NCI-H2227 (cell line): ENCODE measurements at regions not wholly inside any gene's neighbourhood (a gene's known extent, or its start where the extent isn't known, plus 50 kb on each side); places are given as distances from the start of the nearest gene placed in this dataset.

ENCODE experiments used
- DNase-seq: peaks from one replicate; lab custom pipeline; 2025; ENCODE audit not compliant: unreplicated experiment; lab: John Stamatoyannopoulos, UW

DNA sequence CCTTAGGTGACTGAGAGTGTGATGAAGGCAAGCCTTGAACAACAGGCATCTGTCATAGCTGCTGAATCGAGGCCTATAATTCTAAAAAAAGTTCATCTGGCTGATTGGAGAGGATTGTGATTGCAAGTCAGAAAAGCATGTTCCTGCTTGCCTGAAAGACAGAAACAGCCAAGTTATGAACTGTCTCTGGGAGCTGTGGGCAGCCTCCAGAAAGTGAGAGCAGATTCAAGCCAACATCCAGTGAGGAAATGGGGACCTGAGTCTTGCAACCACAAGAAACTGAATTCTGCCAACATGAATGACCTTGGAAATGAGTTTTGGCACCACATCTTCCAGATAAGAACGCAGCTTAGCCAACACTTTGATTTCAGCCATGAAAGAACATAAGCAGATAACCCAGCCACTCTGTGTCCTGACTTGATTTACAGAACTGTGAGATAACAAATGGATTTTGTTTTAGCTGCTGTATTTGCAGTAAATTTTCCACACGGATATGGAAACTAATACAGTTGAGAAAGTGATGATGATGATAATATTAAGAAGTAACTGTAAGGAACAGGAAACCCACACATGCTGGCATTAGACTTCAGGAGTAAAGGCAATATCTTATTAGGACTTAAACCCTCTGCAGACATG, 240.3 kb upstream of the NDST3 start:
- no peak for DNase-seq

DNA sequence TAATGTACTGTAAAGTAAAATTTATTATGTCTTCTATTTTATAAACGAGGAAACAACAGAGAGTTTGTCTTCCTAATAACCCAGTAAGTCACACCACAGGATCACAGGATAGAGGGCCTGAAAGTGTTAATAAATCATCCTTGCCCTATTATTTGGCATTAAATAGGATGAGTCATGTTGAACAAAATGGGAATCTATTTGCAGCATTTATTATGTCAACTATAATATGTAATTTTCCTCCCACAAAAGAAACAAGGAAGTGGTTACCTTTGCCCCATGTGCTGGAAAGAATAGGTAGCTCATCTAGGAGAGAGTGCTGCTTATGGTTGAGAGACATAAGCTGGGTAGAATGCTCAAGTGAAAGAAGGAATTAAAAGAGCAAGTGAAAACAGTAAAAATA, 237.6 kb upstream of the NDST3 start:
- peak; percentile 85 for DNase-seq

DNA sequence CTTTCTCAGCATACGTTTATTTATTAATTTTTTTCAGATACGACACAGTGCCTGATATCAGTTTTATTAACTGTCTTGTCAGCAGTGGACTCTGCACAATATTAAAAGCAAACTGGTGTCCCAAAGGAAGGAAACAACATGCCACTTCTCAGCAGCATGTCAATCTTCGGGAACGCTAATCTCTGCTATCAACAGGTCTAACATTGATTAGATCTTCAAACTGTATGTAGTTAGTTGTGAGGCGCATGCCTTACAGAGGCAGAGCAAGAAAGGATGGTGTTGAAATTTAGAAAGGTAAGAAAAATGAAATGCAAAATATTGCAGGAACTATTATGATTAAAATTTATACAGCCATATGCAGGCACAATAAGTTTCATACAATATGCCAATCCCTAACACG, 233.7 kb upstream of the NDST3 start:
- no peak for DNase-seq

DNA sequence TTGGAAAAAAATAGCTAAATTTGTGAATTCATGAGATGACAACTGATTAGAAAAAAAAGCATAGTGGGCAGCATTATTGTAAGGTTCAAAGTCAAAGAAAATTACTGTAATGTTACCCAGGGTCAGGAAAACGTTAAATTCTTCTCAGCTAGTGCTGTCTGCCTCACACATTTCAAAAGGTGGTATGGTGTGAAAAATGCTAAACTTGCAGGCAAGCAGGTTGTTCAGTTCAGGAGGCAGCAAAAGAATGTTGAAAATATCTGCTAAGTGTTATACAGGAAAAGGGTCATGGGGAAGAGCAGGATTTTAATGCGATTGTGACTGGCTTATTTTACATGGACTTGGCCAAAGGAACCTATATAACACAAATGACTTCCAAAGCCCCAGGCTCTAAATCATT, 232.5 kb upstream of the NDST3 start:
- no peak for DNase-seq

DNA sequence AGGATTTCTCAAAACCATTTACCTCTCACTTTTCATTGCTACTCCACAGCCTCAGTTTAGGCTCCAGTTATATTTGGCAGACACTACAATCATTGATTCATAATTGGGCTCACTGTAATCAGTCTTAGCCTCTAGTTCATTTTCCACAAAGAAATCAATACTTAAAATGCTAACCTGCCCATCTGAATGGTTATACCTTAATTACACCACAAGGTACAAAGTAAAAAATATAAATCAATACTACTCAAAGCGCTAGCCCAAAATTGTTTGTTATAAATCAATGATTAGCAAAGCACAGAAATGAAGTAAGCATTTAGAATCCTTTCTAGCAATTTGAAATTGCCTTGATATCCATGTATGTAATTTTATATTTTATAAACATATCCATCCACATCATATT, 222.6 kb upstream of the NDST3 start:
- DNase-seq: no peak

DNA sequence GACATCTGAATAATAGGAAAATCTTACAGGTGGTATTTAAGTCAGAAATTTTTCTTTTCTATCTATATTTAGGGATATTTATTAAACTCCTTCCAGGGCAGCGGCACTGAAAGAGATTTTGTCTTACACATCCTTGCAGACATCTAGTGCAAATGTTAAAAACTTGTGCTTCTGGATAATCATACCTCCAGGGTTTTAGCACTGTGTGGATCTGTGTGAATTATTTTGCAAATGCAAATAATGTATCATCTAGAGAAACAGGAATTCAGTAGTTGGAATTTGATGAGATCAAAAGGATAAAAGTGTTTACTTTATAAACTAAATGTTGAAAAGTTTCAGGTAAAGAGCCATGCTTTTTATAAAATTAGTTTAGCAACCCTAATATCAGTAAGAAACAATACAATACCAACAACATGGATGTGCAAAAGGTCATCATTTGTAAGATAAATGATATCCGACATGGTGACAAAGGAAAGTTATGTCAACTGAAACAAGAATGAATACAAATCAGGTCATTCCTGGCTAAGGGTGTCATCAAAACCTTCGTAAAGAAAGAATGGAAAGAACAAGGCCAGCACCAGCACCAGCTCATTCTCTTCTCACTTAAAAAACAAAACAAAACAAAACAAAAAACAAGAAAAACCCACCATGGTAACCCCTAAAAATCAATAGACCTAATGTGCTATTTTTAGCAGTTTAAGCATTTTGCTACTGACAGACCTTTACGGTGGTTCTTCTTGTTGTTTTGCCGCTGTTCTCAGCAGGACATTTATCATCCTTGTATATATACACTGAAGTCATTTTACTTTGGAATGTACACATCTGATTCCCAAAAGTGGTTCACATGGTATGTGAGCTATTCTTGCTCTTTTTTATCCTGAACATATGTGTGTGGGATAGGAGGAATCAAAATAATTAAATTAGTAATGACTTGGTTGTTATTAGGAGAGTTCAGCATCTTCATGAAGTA, 219.7 kb upstream of the NDST3 start:
- DNase-seq: peak; percentile 27

DNA sequence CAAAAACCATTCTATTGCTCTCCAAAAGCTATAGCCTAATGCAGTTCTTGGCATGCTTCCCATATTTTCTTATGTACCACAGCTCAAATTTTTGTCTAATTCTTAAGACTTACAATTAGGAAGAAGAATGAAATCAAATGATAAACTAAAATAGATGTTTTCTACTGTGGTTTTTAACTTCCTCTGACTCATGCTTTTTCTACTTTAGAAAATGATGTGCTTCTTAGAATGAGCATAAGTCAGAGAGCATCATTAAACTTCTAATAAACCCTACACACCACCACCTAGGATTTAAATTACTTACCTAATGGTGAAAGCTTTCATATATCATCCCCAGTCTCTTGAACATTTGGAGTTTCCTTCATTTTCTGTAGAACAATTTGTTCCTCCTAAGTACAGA, 217.0 kb upstream of the NDST3 start:
- no peak for DNase-seq

DNA sequence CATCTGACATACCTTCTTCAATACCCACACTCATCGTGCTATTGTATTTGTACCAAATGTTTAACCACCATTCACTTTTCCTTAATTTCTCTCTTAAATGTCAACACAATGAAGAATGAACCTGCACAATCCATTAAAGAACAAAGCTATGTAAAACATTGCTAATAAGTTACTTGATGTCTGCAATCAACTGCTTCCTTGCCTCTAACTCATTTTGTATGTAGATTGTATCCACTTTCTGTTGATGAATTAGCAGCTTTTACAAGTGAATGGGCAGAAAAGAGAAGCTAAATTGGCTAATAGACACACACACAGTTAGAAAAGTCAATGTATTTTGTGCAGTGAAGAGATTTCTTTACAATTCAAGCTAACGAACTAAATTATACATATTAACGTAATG, 212.5 kb upstream of the NDST3 start:
- no peak for DNase-seq

DNA sequence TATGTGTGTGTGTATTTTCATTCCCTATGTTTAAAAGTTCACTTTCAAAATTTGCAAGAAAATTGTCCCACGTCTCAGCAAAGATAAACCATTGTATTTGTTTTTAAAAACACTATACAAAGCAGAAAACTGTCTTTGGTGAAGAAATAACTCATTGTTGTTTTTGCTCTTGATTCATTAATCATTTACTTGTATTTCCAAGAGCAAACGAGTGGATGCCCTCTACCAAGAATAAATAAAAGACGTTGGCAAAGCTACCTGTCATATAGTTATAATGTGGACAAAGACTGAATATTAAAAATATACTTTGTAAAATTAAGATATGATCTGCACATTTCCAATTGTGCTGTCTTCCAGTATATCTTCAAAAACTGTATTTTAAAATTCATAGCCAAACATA, 210.9 kb upstream of the NDST3 start:
- no peak for DNase-seq

DNA sequence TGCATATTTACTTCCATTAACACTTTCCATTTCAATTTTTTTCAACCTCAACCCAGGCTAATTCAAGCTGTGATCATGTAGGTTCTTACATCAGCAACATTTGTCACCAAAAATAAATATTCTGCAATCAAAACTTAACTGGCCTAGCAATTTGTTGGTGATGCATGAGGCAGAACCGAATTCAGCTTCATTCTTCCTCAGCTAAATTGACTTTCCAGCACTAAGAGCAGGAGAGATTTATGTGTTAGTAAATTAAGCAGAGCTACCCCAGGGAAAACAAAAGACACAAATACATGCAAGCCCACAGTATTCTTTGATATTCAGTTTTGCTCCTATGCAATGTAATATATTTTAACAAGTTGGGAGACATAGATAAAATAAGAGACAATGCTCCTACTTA, 208.7 kb upstream of the NDST3 start:
- no peak for DNase-seq

DNA sequence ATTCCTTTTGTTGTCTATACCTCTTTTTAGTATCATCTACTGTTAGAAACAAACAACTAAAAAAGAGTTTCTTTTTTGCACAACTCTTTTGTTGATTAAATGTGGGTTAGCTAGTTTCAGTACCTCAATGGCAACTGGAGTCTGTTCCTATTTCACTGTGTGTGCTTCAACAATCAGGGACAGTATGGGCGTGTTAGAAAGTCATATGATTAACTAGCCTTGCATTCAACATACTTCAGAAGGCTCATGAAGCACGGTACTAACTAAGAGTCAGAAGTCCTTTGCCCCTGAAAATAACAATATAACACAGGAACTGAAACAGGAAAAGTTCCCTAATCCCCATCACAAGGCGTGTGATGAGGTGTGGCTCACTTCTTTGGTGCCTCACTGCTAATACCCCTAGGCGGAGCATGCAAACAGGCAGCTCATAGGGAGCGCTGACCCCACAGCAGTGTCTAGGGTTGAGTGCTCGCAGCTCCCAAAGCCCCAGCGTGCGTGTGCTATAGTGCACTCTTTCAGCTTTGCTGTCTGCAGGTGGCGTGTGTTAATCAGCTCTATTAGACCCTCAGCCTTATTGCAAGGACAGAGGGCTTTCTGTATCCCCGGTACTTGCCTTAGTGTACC, 203.1 kb upstream of the NDST3 start:
- DNase-seq: no peak

DNA sequence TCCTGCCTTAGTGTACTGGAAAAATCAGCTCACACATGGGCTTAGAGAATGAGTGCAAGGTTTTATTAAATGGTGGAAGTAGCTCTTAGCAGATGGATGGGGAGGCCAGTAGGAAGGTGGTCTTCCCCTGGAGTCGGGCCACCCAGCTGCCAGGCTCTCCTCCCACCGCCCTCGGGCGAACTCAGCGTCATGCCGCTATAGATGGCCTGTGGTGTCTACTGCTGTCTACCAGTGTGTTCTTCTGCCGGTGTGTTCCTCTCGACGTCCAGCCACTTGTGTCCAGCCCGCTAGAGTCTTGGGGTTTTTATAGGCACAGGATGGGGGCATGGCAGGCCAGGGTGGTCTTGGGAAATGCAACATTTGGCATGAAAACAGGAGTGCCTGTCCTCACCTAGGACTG, 198.7 kb upstream of the NDST3 start:
- DNase-seq: no peak

DNA sequence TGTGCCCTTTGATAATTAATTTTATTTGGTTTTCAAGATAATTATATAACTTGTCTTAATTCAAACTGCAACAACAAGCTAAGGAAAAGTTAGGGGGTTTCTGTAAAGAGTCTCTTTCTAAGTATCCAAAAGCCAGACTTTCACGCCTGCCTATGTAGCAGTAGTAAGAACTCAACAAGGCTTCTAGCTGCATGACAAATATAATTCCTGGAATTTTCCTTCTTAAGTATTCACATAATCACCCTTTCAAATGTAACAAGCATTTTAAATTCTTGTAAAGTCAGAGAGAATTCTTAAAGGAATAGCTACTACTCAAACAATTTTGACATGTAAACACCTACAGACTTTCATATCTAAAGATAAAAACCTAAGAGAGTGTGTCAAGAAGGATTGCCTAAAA, 189.7 kb upstream of the NDST3 start:
- no peak for DNase-seq

DNA sequence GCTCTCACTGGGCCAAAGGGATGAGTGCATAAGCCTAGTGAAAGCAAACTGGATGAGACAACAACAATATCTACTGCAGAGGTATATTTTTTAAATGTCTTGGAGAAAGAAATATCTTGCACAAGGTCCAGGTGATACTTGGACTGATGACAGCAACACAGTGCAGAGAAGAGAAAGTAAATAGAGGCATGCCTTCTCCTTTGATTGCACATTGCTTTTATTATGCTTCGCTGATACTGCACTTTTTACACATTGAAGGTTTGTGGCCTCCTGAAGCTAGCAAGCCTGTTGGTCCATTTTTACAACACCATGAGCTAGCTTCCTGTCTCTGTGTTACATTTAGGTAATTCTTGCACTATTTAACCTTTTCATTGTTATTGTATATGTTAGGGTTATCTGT, 189.0 kb upstream of the NDST3 start:
- DNase-seq: no peak

DNA sequence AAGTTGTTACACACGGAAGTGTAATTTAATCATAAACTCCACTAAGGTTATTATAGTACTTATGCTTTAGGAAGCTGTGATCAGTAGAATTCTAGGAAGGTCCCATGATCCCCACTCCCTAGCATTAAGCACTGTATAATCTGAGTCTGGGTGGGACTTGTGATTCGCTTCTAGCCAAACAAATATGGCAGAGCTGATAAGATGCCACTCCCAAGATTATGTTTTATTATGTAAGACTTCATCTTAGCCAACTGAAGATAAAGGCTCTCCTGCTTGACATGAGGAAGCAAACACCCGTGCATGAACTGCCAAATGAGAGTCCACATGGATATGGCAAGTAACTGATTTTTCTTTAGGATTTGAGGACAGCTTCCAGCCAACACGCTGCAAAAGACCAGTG, 186.4 kb upstream of the NDST3 start:
- DNase-seq: no peak

DNA sequence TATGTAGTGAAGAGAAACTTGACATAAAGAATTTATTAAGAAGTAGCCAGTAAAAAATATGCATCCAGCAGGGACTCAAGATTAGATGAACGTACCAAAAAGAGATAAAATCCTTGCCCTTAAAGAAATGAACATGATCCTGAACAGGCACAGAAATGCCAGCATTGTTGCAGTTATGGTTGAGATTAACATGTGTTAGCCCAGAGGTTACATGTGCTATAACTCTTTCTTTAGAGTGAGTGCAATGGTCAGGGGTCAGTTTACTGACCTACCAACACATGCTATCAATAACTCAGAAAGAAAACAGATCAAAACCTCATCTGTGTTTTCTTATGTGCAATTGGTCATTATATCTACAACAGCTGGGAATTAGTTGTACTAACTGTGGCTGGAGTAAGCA, 166.1 kb upstream of the NDST3 start:
- no peak for DNase-seq

DNA sequence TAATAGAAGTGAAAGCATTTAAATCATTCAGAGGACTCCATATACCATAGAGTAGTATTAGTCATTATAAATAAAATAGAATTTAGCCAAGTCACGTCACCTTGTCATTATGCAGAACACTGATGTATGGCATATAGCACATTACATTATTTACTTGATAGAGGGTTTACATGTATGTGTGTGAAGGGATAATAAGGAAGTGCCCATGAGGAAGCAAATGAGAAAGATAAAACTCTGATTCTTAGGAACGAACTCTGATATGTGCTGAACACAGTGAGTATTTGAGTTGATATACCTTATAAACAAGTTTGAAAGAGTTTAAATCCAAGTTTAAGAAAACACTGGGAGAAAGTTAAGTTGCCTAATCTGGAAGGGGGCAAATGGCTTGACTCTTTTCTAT, 160.5 kb upstream of the NDST3 start:
- no peak for DNase-seq

DNA sequence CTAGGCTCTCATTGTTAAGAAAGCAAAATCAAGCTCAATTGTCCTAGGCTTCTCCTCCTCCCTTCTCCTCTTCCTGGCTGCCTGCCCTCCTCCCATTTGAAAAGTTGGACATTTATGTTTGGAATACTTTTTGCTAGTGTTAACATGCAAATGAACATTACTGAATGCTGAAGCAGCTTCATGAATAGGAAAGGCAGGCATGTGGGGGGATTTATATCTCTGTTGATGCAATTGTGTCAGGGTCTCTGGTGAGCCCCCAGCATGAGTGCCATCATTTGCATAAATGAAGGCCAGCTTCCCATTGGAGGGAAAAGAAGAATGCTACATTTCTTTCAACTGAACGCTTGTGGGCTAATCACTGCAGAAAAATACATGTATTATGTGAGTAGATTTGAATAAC, 160.1 kb upstream of the NDST3 start:
- no peak for DNase-seq

DNA sequence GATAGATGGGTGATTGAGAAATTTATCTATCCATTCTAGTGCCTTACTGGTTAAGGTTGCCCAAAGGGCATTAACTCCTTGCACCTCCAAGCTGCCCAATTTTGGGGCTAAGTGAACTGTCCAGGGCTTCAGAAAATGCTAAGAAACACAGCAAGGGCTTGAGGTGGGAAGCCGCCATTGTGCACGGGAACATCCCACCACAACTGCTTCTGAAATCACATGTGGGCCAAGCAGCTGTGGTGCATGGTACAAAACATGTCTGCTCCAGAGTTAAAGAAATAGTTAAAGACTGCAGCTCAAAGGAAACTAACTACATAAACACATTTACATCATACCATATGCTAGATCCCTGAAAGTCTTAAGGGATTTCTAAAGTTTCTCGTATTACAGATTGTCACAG, 144.3 kb upstream of the NDST3 start:
- no peak for DNase-seq

DNA sequence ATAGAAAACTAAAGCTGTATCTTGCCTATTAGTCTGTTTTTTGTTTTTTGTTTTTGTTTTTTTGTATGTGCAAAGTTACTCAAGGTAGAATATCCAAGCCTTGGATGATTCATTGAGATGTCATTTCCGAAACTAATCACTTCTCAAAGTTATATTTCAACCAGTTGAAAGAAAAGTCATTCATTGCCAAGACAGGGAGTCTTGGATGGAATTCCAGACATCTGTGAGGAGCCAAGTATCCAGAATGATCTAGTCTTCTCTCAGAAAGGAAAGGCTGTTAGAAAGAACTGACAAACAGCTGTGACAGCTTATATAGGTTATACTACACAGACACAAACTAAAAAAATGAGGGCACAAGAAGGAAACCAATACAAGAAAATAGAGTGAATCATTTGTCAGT, 141.1 kb upstream of the NDST3 start:
- no peak for DNase-seq

DNA sequence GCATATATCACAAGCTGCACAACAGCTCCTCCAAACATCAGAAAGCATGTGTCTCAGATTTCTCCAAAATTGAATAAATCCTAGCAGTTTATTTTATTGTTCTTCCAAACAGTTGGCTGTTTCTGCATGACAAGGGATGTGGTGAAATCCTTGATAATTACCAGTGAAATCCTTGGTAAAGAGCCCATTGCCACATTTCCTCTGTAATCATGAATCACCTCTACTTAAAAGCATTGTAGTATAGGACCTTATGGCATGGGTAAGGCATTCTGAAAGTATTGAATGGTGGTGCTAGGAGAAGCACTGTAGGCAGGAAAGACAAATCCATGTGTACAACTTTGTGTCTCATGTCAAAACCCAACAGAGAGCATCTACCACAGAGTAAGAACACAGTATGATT, 135.8 kb upstream of the NDST3 start:
- DNase-seq: no peak

DNA sequence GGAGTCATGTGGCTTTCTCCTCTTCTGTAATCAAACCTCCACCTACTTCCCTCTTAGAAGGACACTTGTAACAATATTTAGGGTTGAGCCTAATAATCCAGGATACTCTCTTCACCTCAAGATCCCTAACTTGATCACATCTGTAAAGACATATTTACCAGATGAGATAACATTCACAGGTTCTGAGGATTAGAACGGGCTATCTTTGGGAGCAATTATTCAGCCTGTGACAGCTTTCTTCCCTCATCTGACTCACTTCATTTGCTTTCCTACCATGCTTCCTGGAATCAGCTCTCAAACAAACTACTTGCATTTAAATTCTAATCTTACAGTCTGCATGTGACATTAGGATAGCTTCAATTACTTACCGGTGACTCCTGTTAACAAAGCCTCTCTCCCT, 133.5 kb upstream of the NDST3 start:
- DNase-seq: no peak
